HUES48 (cell line): ENCODE measurements at regions not wholly inside any gene's neighbourhood (a gene's known extent, or its start where the extent isn't known, plus 50 kb on each side); places are given as distances from the start of the nearest gene placed in this dataset.

Experiments
- H3K27ac ChIP-seq: one replicate; pipeline ENCODE4 v1.7.0; 2013; ENCODE audit warnings: low read depth, low read length, inconsistent platforms
- H3K27me3 ChIP-seq: 2 replicates; pipeline ENCODE4 v1.6.1; 2013; ENCODE audit warnings: mild to moderate bottlenecking, low read length; ENCODE audit not compliant: control insufficient read depth, insufficient read depth
- H3K36me3 ChIP-seq: 2 replicates; pipeline ENCODE4 v1.6.1; 2013; ENCODE audit warnings: low read length; ENCODE audit not compliant: control insufficient read depth, insufficient read depth
- H3K4me1 ChIP-seq: 2 replicates; pipeline ENCODE4 v1.6.1; 2013; ENCODE audit warnings: mild to moderate bottlenecking, low read length; ENCODE audit not compliant: control insufficient read depth, insufficient read depth
- H3K4me3 ChIP-seq: 2 replicates; pipeline ENCODE4 v1.5.1; 2013; ENCODE audit warnings: mild to moderate bottlenecking, low read depth, low read length
- H3K9ac ChIP-seq: 2 replicates; pipeline ENCODE4 v1.6.1; 2013; ENCODE audit warnings: mild to moderate bottlenecking, low read depth, low read length, moderate library complexity
- H3K9me3 ChIP-seq: 2 replicates; pipeline ENCODE4 v1.6.1; 2013; ENCODE audit warnings: low read length; ENCODE audit not compliant: control insufficient read depth, insufficient read depth

DNA sequence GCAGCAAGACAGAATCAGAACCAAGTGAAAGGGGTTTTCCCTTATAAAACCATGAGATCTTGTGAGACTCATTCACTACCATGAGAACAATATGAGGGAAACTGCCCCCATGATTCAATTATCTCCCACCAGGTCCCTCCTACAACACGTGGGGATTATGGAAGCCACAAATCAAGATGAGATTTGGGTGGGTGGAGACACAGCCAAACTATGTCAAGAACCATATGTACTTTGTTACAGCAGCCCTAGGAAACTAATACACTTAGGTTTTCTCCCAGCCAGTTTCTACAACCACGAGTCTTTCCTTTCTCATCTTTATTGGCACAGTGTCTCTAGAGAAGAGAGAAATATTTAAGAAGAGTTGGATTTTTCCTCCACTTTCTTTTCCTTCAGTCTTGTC is 72.6 kb downstream of the BTG1 start:
- no peaks in the 10 kb centered on the region for H3K36me3 ChIP-seq
- H3K9me3 ChIP-seq = no peaks in the 10 kb centered on the region
- no peaks in the 10 kb centered on the region for H3K27me3 ChIP-seq
- H3K4me1 ChIP-seq = peaks cover 11% of the 10 kb centered on the region
- no peak overlapping the region for H3K9ac ChIP-seq
- H3K27ac ChIP-seq = no peak overlapping the region
- no peak overlapping the region for H3K4me3 ChIP-seq

- H3K27me3 ChIP-seq = no peaks in the 10 kb centered on the region
- no peaks in the 10 kb centered on the region for H3K9me3 ChIP-seq
- no peak overlapping the region for H3K9ac ChIP-seq
- H3K4me3 ChIP-seq = no peak overlapping the region
- peaks cover 11% of the 10 kb centered on the region for H3K4me1 ChIP-seq
- no peaks in the 10 kb centered on the region for H3K36me3 ChIP-seq
- H3K27ac ChIP-seq = no peak overlapping the region
Measured at GRCh38 chr12:92072112-92072511, 73.5 kb downstream of the BTG1 start.

- H3K27ac ChIP-seq = peak overlapping the region; percentile 33
- H3K4me1 ChIP-seq = peaks cover 11% of the 10 kb centered on the region
- no peaks in the 10 kb centered on the region for H3K36me3 ChIP-seq
- H3K4me3 ChIP-seq = no peak overlapping the region
- no peaks in the 10 kb centered on the region for H3K27me3 ChIP-seq
- no peaks in the 10 kb centered on the region for H3K9me3 ChIP-seq
- H3K9ac ChIP-seq = no peak overlapping the region
Measured at GRCh38 chr12:92070864-92071445, 74.7 kb downstream of the BTG1 start.

DNA sequence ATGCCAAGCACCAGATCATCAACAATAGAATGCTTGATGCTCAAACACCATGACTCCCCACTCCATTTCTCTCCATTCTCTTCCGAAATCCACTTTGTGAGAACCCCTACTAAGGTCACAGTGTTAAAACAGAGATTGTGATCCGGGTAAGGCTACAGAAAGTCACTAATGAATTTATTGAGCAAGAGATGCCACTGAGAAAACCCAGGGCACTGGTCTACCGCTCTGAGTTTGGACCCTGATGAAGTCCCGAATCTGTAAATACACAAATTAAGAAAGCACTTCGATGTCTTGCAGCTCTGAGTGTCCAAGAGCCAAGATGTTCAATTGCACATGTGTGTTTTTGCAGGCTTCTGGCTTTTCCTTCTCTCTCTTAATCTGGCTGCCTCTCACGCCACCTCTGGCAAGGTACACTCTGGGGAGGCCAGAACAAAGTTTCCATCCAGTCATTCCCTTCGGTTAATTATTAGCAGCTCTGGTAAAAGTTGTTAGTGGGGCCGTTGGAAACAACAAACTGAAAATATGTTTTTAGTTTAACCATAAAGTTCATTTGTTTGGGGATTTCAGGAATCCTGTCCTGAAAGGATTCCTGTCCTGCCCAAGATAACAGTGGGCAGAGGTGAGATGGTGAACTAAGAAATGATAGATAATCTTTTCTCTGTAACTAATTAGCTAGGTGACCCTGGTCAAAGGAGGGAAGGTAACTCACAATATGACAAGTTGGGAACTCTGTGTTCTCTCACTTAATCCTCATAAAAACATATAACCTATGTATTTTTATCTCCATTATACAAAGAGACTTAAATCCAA is 75.4 kb downstream of the BTG1 start:
- H3K27ac ChIP-seq = peak overlapping the region; percentile 33
- peaks cover 8% of the 10 kb centered on the region; the same call in 1 of the 2 replicates for H3K4me1 ChIP-seq
- no peak overlapping the region for H3K4me3 ChIP-seq

DNA sequence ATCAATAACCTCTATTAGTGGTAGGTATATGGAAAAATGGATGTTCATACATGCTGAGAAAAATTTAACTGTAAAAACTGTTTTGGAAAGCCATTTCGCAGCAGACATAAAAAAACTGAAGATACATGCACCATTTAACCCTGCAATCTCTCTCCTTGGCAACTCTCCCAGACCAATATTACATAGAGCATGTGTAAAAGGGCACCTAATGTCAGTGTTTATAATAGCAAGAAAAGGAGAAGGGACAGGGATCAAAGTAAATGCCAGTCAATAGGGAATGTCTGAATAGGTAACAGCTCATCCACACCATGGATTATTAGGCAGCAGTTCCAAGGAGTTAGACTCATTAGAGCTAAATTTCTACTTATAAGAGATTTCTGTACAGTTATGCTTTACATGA is 77.2 kb downstream of the BTG1 start:
- Histone ChIP-seq H3K4me3 (no peak overlapping the region), H3K27me3 (no peaks in the 10 kb centered on the region), H3K9ac (no peak overlapping the region), H3K4me1 (peaks cover 14% of the 10 kb centered on the region; the same call in 1 of the 2 replicates), H3K27ac (no peak overlapping the region), H3K36me3 (no peaks in the 10 kb centered on the region), H3K9me3 (no peaks in the 10 kb centered on the region)

More for the DNA sequence above, 75.4 kb downstream of the BTG1 start:
- Histone ChIP-seq H3K9ac (no peak overlapping the region), H3K36me3 (no peaks in the 10 kb centered on the region), H3K9me3 (no peaks in the 10 kb centered on the region), H3K27me3 (no peaks in the 10 kb centered on the region)

GRCh38 chr12:92065639-92066038 is 80.0 kb downstream of the BTG1 start:
- Histone ChIP-seq H3K4me3 (no peak overlapping the region), H3K4me1 (peaks cover 23% of the 10 kb centered on the region; the same call in 1 of the 2 replicates), H3K27ac (no peak overlapping the region)

GRCh38 chr12:92065018-92065499 is 80.6 kb downstream of the BTG1 start:
- Histone ChIP-seq H3K27me3 (no peaks in the 10 kb centered on the region), H3K27ac (no peak overlapping the region), H3K36me3 (no peaks in the 10 kb centered on the region), H3K4me1 (peaks cover 23% of the 10 kb centered on the region; the same call in 1 of the 2 replicates), H3K9ac (no peak overlapping the region), H3K9me3 (no peaks in the 10 kb centered on the region), H3K4me3 (no peak overlapping the region)

More at GRCh38 chr12:92065639-92066038, 80.0 kb downstream of the BTG1 start:
- Histone ChIP-seq H3K9me3 (no peaks in the 10 kb centered on the region), H3K27me3 (no peaks in the 10 kb centered on the region), H3K9ac (no peak overlapping the region), H3K36me3 (no peaks in the 10 kb centered on the region)

DNA sequence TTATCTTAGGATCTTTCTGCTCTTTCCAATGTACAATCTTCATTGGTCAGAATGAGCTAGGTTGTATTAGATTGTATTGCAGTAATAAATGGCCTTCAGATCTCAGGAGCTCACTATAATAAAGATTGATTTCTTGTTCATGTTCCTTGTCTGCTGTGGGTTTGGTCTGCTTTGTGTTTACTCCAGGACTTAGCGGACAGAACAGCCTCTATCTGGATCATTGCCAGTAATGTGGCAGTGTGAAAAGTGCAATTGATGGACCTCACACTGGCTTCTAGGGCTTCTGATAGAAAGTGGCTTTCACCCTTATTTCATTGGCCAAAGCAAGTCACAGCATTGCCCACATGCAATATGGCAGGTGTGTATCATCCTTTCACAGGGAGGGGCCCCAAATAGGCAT is 81.2 kb downstream of the BTG1 start:
- Histone ChIP-seq H3K27me3 (no peaks in the 10 kb centered on the region), H3K4me3 (no peak overlapping the region), H3K36me3 (no peaks in the 10 kb centered on the region), H3K9me3 (no peaks in the 10 kb centered on the region), H3K9ac (no peak overlapping the region), H3K4me1 (peaks cover 23% of the 10 kb centered on the region; the same call in 1 of the 2 replicates), H3K27ac (no peak overlapping the region)

DNA sequence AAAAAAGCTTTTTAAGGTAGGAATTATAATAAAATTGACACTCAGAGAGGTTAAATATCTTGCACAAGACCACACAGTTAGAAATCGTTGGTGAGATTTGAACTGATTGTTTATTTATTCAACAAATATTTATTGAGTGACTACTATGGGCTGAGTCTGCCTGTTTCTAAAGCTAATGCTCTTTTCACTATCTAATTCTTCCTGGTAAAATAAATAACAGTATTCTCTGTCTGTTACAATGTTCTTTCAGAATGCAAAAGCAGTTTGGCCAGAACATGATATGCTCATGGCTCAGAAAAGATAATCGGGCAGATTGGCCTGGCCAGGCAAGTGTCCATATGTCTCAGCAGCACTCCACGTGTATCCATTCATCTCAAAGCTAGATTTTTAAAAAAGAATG is 82.0 kb downstream of the BTG1 start:
- Histone ChIP-seq H3K36me3 (no peaks in the 10 kb centered on the region), H3K9me3 (no peaks in the 10 kb centered on the region), H3K4me1 (peaks cover 23% of the 10 kb centered on the region; the same call in 1 of the 2 replicates), H3K27ac (no peak overlapping the region), H3K4me3 (no peak overlapping the region), H3K27me3 (no peaks in the 10 kb centered on the region), H3K9ac (no peak overlapping the region)

- H3K9me3 ChIP-seq = no peaks in the 10 kb centered on the region
- H3K27ac ChIP-seq = no peak overlapping the region
- H3K36me3 ChIP-seq = no peaks in the 10 kb centered on the region
- no peaks in the 10 kb centered on the region for H3K27me3 ChIP-seq
- no peak overlapping the region for H3K4me3 ChIP-seq
- H3K9ac ChIP-seq = no peak overlapping the region
- peaks cover 23% of the 10 kb centered on the region; the same call in 1 of the 2 replicates for H3K4me1 ChIP-seq
Measured at GRCh38 chr12:92062539-92063493, 82.8 kb downstream of the BTG1 start.
